ENCODE measurements at regions not wholly inside any gene's neighbourhood (a gene's known extent, or its start where the extent isn't known, plus 50 kb on each side); places are given as distances from the start of the nearest gene placed in this dataset.
"Not testable (repeated sequence)": the region's sequence is repeated elsewhere in the genome, so short reads cannot be mapped to it uniquely, and the experiment has no call there.

DNA sequence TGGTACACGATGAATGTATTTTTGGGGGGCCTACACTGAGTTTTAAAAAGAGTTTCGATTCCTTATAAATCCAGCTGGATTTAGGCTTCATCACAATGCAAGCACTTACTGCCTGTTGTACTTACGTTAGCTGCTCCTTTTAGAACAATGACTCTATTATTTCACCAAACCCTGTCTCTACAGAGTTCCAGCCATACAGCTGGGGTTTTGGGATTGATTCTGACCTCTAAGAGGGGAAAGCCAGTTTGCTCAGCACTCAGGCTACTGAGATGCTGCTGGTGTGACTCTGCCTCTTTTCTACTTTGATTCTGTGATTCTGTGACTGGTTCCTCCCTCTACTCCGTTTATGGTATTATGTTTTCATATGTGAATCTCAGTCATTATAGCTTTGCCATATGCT is 329.7 kb downstream of the ABCC12 start:
- Histone ChIP-seq H3K18ac (ENCODE audit: low read length) (no peak overlapping the region), H3K4me1 (ENCODE audit: control insufficient read depth in 1 of 2, insufficient read depth in 2 of 2, low read length in 2 of 2) (no peaks in the 10 kb centered on the region), H2BK5ac (ENCODE audit: low read depth, low read length, poor library complexity) (no peak overlapping the region), H3K27ac (ENCODE audit: low read depth, low read length) (no peak overlapping the region), H4K91ac (ENCODE audit: low read depth, low read length) (no peak overlapping the region), H3K4ac (ENCODE audit: low read depth, low read length) (no peak overlapping the region), H3K23ac (ENCODE audit: low read length) (no peak overlapping the region), H3K36me3 (ENCODE audit: control insufficient read depth in 1 of 2, insufficient read depth in 2 of 2, low read length in 2 of 2) (no peaks in the 10 kb centered on the region), H3K14ac (ENCODE audit: low read length) (no peak overlapping the region), H3K9me3 (ENCODE audit: insufficient read depth, low read depth, low read length) (no peaks in the 10 kb centered on the region), H2BK12ac (ENCODE audit: low read length) (no peak overlapping the region), H2BK120ac (ENCODE audit: insufficient read depth, low read length, poor library complexity) (no peak overlapping the region), H3K4me2 (ENCODE audit: low read length) (no peak overlapping the region), H3K4me3 (ENCODE audit: low read depth, low read length) (no peak overlapping the region), H3K79me1 (ENCODE audit: low read length) (no peaks in the 10 kb centered on the region), H4K8ac (ENCODE audit: low read depth, low read length) (no peak overlapping the region), H2AK5ac (ENCODE audit: low read length) (no peak overlapping the region), H2AFZ (ENCODE audit: insufficient read depth, low read length, poor library complexity) (no peak overlapping the region), H3K27me3 (ENCODE audit: insufficient read depth, low read length) (no peaks in the 10 kb centered on the region), H3K79me2 (ENCODE audit: control insufficient read depth, insufficient read depth, low read length, poor library complexity) (no peaks in the 10 kb centered on the region), H4K12ac (ENCODE audit: low read depth, low read length) (no peak overlapping the region), H3K9ac (ENCODE audit: low read length) (no peak overlapping the region)
- no peak for DNase-seq
- no CpG with 5 or more reads among the region's 4 CpGs for WGBS (ENCODE audit: extremely low coverage, insufficient coverage, insufficient read length)

DNA sequence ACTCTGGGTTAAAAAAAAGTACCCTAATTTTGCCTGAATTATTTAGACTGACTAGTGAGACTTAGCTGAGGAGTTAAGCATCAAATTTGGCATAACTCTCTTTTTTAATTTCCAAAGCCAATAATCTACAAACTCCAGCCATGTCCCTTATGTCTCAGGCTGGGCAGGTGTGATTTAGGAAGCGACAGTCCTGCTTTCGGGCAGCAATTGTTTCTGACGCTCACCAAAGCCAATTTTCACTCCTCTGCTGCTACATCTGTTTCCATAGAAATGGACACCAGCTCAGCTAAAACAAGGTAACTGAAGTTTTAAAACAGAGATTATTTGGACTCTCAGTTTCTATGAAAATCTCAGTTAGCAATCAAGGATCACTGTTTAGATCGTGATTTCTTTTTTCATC is 338.7 kb downstream of the ABCC12 start:
- no CpG with 5 or more reads among the region's 4 CpGs for WGBS (ENCODE audit: extremely low coverage, insufficient coverage, insufficient read length)
- no peak overlapping the region for H3K9ac ChIP-seq (ENCODE audit: low read length)
- no peaks in the 10 kb centered on the region for H3K9me3 ChIP-seq (ENCODE audit: insufficient read depth, low read depth, low read length)

GRCh38 chr16:47816511-47816910 is 339.3 kb downstream of the ABCC12 start:
- Histone ChIP-seq H4K8ac (ENCODE audit: low read depth, low read length) (no peak overlapping the region), H4K91ac (ENCODE audit: low read depth, low read length) (no peak overlapping the region), H2BK120ac (ENCODE audit: insufficient read depth, low read length, poor library complexity) (no peak overlapping the region), H3K9me3 (ENCODE audit: insufficient read depth, low read depth, low read length) (no peaks in the 10 kb centered on the region), H3K79me1 (ENCODE audit: low read length) (no peaks in the 10 kb centered on the region), H3K27me3 (ENCODE audit: insufficient read depth, low read length) (no peaks in the 10 kb centered on the region), H3K9ac (ENCODE audit: low read length) (no peak overlapping the region), H3K14ac (ENCODE audit: low read length) (no peak overlapping the region), H4K12ac (ENCODE audit: low read depth, low read length) (no peak overlapping the region), H3K79me2 (ENCODE audit: control insufficient read depth, insufficient read depth, low read length, poor library complexity) (no peaks in the 10 kb centered on the region), H2AK5ac (ENCODE audit: low read length) (no peak overlapping the region), H3K27ac (ENCODE audit: low read depth, low read length) (no peak overlapping the region), H3K4me1 (ENCODE audit: control insufficient read depth in 1 of 2, insufficient read depth in 2 of 2, low read length in 2 of 2) (no peaks in the 10 kb centered on the region), H3K4me3 (ENCODE audit: low read depth, low read length) (no peak overlapping the region), H3K4ac (ENCODE audit: low read depth, low read length) (no peak overlapping the region), H3K4me2 (ENCODE audit: low read length) (no peak overlapping the region), H2BK12ac (ENCODE audit: low read length) (no peak overlapping the region), H3K36me3 (ENCODE audit: control insufficient read depth in 1 of 2, insufficient read depth in 2 of 2, low read length in 2 of 2) (no peaks in the 10 kb centered on the region), H2AFZ (ENCODE audit: insufficient read depth, low read length, poor library complexity) (no peak overlapping the region), H3K18ac (ENCODE audit: low read length) (no peak overlapping the region), H3K23ac (ENCODE audit: low read length) (no peak overlapping the region), H2BK5ac (ENCODE audit: low read depth, low read length, poor library complexity) (no peak overlapping the region)
- no peak for DNase-seq

More for the DNA sequence above, 338.7 kb downstream of the ABCC12 start:
- Histone ChIP-seq H4K8ac (ENCODE audit: low read depth, low read length) (no peak overlapping the region), H3K36me3 (ENCODE audit: control insufficient read depth in 1 of 2, insufficient read depth in 2 of 2, low read length in 2 of 2) (no peaks in the 10 kb centered on the region), H3K27me3 (ENCODE audit: insufficient read depth, low read length) (no peaks in the 10 kb centered on the region), H2AFZ (ENCODE audit: insufficient read depth, low read length, poor library complexity) (no peak overlapping the region), H3K14ac (ENCODE audit: low read length) (no peak overlapping the region), H3K23ac (ENCODE audit: low read length) (no peak overlapping the region), H2BK12ac (ENCODE audit: low read length) (no peak overlapping the region), H3K27ac (ENCODE audit: low read depth, low read length) (no peak overlapping the region), H4K91ac (ENCODE audit: low read depth, low read length) (no peak overlapping the region), H3K4me1 (ENCODE audit: control insufficient read depth in 1 of 2, insufficient read depth in 2 of 2, low read length in 2 of 2) (no peaks in the 10 kb centered on the region), H2BK5ac (ENCODE audit: low read depth, low read length, poor library complexity) (no peak overlapping the region), H3K18ac (ENCODE audit: low read length) (no peak overlapping the region), H3K4me2 (ENCODE audit: low read length) (no peak overlapping the region), H3K79me1 (ENCODE audit: low read length) (no peaks in the 10 kb centered on the region), H3K79me2 (ENCODE audit: control insufficient read depth, insufficient read depth, low read length, poor library complexity) (no peaks in the 10 kb centered on the region), H3K4ac (ENCODE audit: low read depth, low read length) (no peak overlapping the region), H4K12ac (ENCODE audit: low read depth, low read length) (no peak overlapping the region), H2BK120ac (ENCODE audit: insufficient read depth, low read length, poor library complexity) (no peak overlapping the region), H2AK5ac (ENCODE audit: low read length) (no peak overlapping the region), H3K4me3 (ENCODE audit: low read depth, low read length) (no peak overlapping the region)
- no peak for DNase-seq

DNA sequence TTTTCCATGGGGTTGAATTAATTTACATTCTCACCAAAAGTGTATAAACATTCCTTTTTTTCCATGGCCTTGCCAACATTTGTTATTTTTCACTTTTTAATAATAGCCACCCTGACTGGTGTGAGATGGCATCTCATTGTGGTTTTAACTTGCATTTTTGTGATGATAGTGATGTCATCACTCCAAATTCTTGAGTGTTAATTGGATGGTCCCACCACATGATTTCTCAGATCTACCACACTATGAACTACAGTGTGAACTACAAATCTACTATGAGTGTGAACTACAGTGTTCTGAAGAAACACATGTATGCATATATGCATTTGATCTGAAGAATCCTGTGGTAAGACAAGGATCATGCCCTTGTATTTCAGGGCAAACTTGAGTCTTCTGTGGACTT is 340.1 kb downstream of the ABCC12 start:
- H3K27me3 ChIP-seq (ENCODE audit: insufficient read depth, low read length): no peaks in the 10 kb centered on the region
- no peak overlapping the region for H3K4me3 ChIP-seq (ENCODE audit: low read depth, low read length)
- H3K79me1 ChIP-seq (ENCODE audit: low read length): no peaks in the 10 kb centered on the region
- H4K91ac ChIP-seq (ENCODE audit: low read depth, low read length): no peak overlapping the region
- H4K8ac ChIP-seq (ENCODE audit: low read depth, low read length): no peak overlapping the region
- no peak overlapping the region for H4K12ac ChIP-seq (ENCODE audit: low read depth, low read length)
- H2BK120ac ChIP-seq (ENCODE audit: insufficient read depth, low read length, poor library complexity): no peak overlapping the region
- DNase-seq: no peak
- no peak overlapping the region for H3K9ac ChIP-seq (ENCODE audit: low read length)
- no peak overlapping the region for H3K18ac ChIP-seq (ENCODE audit: low read length)
- no peak overlapping the region for H3K4ac ChIP-seq (ENCODE audit: low read depth, low read length)
- H2BK5ac ChIP-seq (ENCODE audit: low read depth, low read length, poor library complexity): no peak overlapping the region
- H3K36me3 ChIP-seq (ENCODE audit: control insufficient read depth in 1 of 2, insufficient read depth in 2 of 2, low read length in 2 of 2): no peaks in the 10 kb centered on the region
- H3K27ac ChIP-seq (ENCODE audit: low read depth, low read length): no peak overlapping the region
- no peaks in the 10 kb centered on the region for H3K79me2 ChIP-seq (ENCODE audit: control insufficient read depth, insufficient read depth, low read length, poor library complexity)
- H3K14ac ChIP-seq (ENCODE audit: low read length): no peak overlapping the region
- H2AFZ ChIP-seq (ENCODE audit: insufficient read depth, low read length, poor library complexity): no peak overlapping the region
- H3K23ac ChIP-seq (ENCODE audit: low read length): no peak overlapping the region
- H2AK5ac ChIP-seq (ENCODE audit: low read length): no peak overlapping the region
- H3K4me2 ChIP-seq (ENCODE audit: low read length): no peak overlapping the region
- H3K4me1 ChIP-seq (ENCODE audit: control insufficient read depth in 1 of 2, insufficient read depth in 2 of 2, low read length in 2 of 2): no peaks in the 10 kb centered on the region
- no peak overlapping the region for H2BK12ac ChIP-seq (ENCODE audit: low read length)
- no peaks in the 10 kb centered on the region for H3K9me3 ChIP-seq (ENCODE audit: insufficient read depth, low read depth, low read length)

DNA sequence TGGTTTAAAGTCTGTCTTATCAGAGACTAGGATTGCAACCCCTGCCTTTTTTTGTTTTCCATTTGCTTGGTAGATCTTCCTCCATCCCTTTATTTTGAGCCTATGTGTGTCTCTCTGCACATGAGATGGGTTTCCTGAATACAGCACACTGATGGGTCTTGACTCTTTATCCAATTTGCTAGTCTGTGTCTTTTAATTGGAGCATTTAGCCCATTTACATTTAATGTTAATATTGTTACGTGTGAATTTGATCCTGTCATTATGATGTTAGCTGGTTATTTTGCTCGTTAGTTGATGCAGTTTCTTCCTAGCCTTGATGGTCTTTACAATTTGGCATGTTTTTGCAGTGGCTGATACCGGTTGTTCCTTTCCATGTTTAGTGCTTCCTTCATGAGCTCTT is 344.0 kb downstream of the ABCC12 start:
- H3K4me1 ChIP-seq (ENCODE audit: control insufficient read depth in 1 of 2, insufficient read depth in 2 of 2, low read length in 2 of 2); H3K4me3 ChIP-seq (ENCODE audit: low read depth, low read length); DNase-seq; H3K9me3 ChIP-seq (ENCODE audit: insufficient read depth, low read depth, low read length); H3K4me2 ChIP-seq (ENCODE audit: low read length); H2AFZ ChIP-seq (ENCODE audit: insufficient read depth, low read length, poor library complexity); H3K14ac ChIP-seq (ENCODE audit: low read length); H4K12ac ChIP-seq (ENCODE audit: low read depth, low read length); H3K4ac ChIP-seq (ENCODE audit: low read depth, low read length); H3K79me2 ChIP-seq (ENCODE audit: control insufficient read depth, insufficient read depth, low read length, poor library complexity); H3K36me3 ChIP-seq (ENCODE audit: control insufficient read depth in 1 of 2, insufficient read depth in 2 of 2, low read length in 2 of 2); H2BK5ac ChIP-seq (ENCODE audit: low read depth, low read length, poor library complexity); H3K79me1 ChIP-seq (ENCODE audit: low read length); H2BK120ac ChIP-seq (ENCODE audit: insufficient read depth, low read length, poor library complexity); H4K8ac ChIP-seq (ENCODE audit: low read depth, low read length); H2BK12ac ChIP-seq (ENCODE audit: low read length); H3K9ac ChIP-seq (ENCODE audit: low read length); H4K91ac ChIP-seq (ENCODE audit: low read depth, low read length); H3K27me3 ChIP-seq (ENCODE audit: insufficient read depth, low read length); H3K18ac ChIP-seq (ENCODE audit: low read length); H2AK5ac ChIP-seq (ENCODE audit: low read length); H3K27ac ChIP-seq (ENCODE audit: low read depth, low read length); H3K23ac ChIP-seq (ENCODE audit: low read length): not testable (repeated sequence)
- no CpG with 5 or more reads among the region's 3 CpGs for WGBS (ENCODE audit: extremely low coverage, insufficient coverage, insufficient read length)

Data from trophoblast cell (in vitro differentiated cells and primary cell).